HG03025 (cell line): ENCODE measurements at regions not wholly inside any gene's neighbourhood (a gene's known extent, or its start where the extent isn't known, plus 50 kb on each side); places are given as distances from the start of the nearest gene placed in this dataset.

Source experiments
- ATAC-seq: cut with Tn5 transposase; IDR thresholded peaks from one replicate; pipeline ENCODE4 v1.9.1; 2021; ENCODE audit warnings: mild to moderate bottlenecking, moderate library complexity; ENCODE audit not compliant: unreplicated experiment, low FRiP score

- no peak for ATAC-seq
Measured at GRCh38 chr16:60304720-60305119, 1570.6 kb upstream of the GOT2 start.

DNA sequence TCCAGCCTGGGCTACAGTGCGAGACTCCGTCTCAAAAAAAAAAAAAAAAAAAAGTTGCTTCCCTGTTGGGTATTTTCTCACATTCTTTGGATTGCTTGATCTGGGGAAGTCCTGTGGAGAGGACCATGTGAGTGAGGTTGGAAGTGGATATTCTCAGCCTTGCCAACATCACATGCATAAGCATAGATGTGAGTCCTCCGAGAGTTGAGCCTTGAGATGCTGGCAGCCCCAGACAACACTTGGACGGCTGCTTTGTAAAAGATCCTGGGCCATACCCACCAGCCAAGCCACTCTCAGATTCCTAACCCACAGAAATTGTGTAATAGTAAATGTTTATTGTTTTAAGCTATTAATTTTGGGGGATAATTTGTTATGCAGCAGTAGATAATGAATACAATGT lies 1570.0 kb upstream of the GOT2 start:
- ATAC-seq: no peak

DNA sequence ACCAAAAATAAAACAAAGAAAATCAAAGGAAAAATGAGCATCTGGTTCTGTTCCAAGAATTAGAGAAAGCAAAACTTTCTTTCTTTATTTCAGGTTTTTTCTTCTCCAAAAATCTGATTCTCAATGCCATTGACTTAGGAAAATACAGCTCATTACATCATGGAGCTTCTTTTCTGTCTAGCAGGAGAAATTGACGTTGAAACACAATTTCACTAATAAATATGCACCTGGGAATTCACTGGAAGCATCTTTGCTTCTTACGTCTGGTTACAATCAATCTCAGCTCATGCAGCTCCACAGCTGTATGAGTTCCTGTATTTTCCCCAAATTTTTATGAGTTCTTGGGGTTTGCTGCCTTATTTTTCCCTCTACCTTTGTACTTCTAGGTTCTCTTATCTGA lies 1568.6 kb upstream of the GOT2 start:
- no peak for ATAC-seq

DNA sequence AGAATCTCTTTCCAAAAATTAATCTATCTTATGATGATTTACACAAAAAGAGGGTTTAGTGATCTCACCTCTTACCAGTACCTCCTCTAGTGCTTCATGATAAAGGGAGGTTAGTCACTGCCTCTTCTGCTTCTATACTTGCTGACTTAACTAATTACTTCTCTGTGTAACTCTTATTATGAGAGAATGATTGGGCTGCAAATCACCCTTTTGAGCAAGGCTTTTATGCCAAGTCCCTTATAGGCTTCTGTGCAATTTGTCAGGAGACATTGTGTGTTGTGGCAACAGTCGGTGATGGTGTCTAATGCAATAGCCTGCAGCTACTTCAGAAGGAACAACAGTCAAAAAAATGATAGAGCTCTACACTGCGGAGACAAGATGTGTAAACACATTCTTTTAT lies 1568.1 kb upstream of the GOT2 start:
- no peak for ATAC-seq

GRCh38 chr16:60299241-60299776 lies 1565.2 kb upstream of the GOT2 start:
- ATAC-seq: no peak

DNA sequence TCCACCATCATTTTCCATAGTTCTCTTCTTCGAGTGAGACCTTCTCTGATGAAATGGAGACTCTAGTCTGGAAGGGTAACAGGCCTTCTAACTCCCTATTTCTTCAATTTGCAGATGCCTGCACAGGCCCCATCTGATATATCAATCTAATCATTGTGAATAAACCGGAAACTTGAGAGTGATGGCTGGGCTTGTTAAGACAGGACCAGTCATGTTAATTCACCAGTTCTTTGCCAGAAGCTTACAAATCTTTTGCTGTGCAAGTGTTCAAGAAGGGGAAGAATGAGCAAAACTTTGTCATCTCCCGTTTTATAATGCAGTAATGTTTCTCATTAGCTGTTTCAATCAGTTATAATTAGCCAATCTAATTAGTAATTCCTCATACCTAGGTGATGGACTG lies 1561.3 kb upstream of the GOT2 start:
- ATAC-seq: no peak

- ATAC-seq: no peak
Measured at GRCh38 chr16:60285794-60286193, 1551.7 kb upstream of the GOT2 start.

- no peak for ATAC-seq
Measured at GRCh38 chr16:60279061-60279665, 1545.0 kb upstream of the GOT2 start.

GRCh38 chr16:60274431-60275019 lies 1540.4 kb upstream of the GOT2 start:
- ATAC-seq: no peak

- no peak for ATAC-seq
Measured at GRCh38 chr16:60271781-60272180, 1537.7 kb upstream of the GOT2 start.

GRCh38 chr16:60271025-60271771 lies 1537.1 kb upstream of the GOT2 start:
- no peak for ATAC-seq

DNA sequence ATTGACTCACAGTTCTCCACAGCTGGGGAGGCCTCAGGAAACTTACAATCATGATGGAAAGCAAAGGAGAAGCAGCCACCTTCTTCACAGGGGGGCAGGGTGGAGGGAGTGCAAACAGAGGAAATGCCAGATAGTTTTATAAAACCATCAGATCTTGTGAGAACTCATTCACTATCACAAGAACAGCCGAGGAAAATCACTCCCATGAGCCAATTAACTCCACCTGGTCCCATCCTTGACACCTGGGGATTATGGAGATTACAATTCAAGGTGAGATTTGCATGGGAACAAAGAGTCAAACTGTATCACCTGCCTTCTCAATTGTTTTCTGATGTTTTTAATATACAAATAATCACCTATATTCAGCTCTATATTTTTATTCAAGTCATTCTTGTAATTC lies 1527.3 kb upstream of the GOT2 start:
- no peak for ATAC-seq

GRCh38 chr16:60259956-60260355 lies 1525.8 kb upstream of the GOT2 start:
- no peak for ATAC-seq

DNA sequence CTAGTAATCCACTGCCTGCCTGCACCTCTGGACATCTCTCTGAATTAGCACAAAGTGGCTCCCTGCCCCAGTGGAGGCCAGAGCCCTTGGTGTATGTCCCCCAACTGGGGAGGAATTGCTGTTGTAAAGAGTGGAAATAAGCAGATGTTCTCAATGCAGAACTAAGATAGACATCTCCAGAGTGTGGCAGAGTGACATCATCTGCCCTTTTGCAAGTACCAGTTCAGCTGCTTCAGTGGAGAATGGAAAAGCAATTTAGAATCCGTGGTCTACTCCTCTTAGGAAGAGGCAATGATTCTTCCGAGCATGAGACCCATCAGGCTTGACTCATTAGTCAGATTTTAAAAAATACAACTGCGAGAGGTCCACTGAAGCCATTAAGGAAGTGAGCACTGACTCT lies 1512.0 kb upstream of the GOT2 start:
- ATAC-seq: no peak

GRCh38 chr16:60241671-60242070 lies 1507.6 kb upstream of the GOT2 start:
- ATAC-seq: no peak

- no peak for ATAC-seq
Measured at GRCh38 chr16:60230666-60231065, 1496.5 kb upstream of the GOT2 start.

- ATAC-seq: no peak
Measured at GRCh38 chr16:60225541-60225940, 1491.4 kb upstream of the GOT2 start.

GRCh38 chr16:60217787-60218186 lies 1483.7 kb upstream of the GOT2 start:
- ATAC-seq: no peak

DNA sequence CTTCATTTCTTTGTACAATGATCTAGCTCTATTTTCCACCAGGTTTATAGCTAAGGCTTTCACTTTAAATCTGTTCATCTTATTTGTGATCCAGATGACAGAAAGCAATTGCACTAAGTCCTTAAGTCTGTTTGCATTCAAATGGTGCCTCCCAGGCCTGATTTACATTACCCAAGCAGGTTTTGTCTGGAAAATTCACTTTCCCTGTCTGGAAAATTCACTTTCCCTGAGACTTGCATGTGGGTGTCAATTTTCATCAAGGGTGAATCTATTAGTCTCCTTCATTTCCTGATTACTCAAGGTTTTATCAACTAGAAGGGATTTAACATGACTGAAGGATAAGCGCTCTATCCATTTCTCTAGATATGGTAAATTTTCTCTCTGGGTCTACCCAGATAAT lies 1480.2 kb upstream of the GOT2 start:
- no peak for ATAC-seq

GRCh38 chr16:60206516-60206915 lies 1472.4 kb upstream of the GOT2 start:
- ATAC-seq: no peak

DNA sequence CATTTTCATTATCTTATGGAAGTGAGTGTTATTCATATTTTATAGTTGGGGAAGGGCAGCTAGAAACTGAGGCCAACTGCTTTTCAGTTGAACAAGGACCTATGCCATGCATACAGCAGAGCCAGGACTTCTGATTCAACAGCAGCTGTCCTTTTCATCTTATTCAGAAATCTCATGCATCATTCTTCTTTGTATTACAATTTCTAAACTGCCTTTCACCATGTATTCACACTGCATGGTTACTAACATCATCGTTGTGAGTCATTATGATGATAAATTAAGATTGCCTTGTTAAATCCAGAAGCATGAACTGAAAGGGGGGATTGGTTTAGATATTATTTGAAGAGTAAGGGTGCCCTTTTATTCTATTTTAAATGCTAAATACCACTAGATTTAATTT lies 1470.1 kb upstream of the GOT2 start:
- ATAC-seq: no peak
